ENCODE measurements at regions not wholly inside any gene's neighbourhood (a gene's known extent, or its start where the extent isn't known, plus 50 kb on each side); places are given as distances from the start of the nearest gene placed in this dataset.

DNA sequence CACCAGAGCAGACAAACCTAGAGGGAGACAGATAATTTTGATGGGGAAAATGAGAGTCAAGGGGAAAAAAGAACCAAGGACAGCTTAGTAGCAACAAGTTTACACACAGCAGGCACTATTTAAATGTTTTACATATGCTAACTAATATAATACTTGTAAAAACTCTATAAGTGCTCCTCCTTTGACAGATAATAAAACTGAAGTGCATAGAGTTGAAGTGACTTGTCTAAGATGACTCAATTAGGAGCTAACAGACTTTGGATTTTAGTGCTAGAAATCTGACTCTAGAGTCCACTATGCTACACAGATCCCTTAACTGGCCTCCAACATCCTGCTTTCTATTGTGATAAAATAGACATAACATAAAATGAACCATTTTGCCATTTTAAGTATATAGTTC lies 506.9 kb downstream of the SATB2 start:
- H3K36me3 Mint-ChIP-seq (ENCODE audit: low read depth): no peaks in the 10 kb centered on the region
- no peak overlapping the region for H3K4me3 Mint-ChIP-seq
- no peaks in the 10 kb centered on the region for H3K4me1 Mint-ChIP-seq (ENCODE audit: low read depth)
- peaks cover 5% of the 10 kb centered on the region for H3K9me3 Mint-ChIP-seq
- no peaks in the 10 kb centered on the region for H3K27me3 Mint-ChIP-seq
- DNase-seq: no peak
- H3K27ac Mint-ChIP-seq: no peak overlapping the region

DNA sequence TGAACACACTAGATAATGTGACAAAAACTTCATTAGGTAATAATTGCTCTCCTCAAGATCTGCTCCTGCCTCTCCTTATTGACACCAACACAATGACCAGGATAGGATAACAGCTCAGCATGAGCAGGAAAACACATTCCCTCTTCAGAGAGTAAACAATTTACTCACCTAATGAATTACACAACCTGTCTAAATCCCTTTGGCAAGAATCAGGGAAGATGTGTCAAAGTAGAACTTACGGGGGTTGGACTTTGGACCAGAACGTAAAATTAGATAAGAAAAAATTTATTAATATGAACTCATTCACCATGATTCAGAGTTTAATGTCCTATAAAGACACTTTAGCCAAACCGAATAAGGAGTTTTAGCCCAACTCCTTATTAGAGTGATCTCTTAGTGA lies 512.2 kb downstream of the SATB2 start:
- Mint-ChIP-seq H3K9me3 (peaks cover 5% of the 10 kb centered on the region), H3K27ac (no peak overlapping the region), H3K27me3 (no peaks in the 10 kb centered on the region), H3K4me1 (ENCODE audit: low read depth) (no peaks in the 10 kb centered on the region), H3K4me3 (no peak overlapping the region), H3K36me3 (ENCODE audit: low read depth) (no peaks in the 10 kb centered on the region)
- no peak for DNase-seq

DNA sequence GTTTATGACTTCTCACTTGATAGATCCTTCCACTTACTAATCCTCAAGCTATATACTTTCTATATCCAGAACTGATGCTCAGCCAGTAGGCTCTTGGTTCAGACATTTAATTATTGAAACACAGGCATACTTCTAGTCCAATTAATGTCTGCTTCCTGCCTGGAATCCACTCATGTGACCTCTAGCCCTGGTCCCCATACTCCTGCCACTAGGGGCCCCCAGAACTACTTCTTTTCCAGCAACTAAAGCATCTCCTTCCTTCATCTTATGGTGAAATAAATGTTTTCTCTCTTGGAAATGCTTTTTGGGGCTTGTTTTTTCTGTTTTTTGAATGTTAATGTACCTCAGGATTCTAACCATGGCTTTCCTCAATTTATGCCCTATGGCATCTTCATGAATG lies 527.6 kb downstream of the SATB2 start:
- H3K4me3 Mint-ChIP-seq: no peak overlapping the region
- no peaks in the 10 kb centered on the region for H3K4me1 Mint-ChIP-seq (ENCODE audit: low read depth)
- H3K27me3 Mint-ChIP-seq: no peaks in the 10 kb centered on the region
- no peak for DNase-seq
- no peak overlapping the region for H3K27ac Mint-ChIP-seq
- peaks cover 2% of the 10 kb centered on the region for H3K9me3 Mint-ChIP-seq
- H3K36me3 Mint-ChIP-seq (ENCODE audit: low read depth): no peaks in the 10 kb centered on the region

DNA sequence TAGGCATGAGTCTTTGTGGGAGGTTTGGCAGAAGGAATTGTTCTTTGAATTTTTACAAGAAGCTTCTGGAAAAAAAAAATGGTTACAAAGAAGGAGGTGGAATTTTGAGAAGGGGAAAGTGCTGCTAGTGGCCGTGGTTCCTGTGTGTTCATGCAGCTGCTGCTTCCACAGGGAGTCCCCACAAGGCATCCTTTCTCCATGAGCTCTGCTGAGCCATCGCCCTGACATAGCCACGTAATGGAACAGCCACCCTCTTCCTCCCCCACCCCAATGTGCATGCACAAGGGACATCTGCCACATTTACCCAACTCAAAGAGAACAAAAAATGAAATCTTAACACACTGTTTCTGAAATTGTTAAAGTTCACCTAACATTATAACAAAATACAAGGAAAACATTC lies 529.7 kb downstream of the SATB2 start:
- Mint-ChIP-seq H3K4me3 (no peak overlapping the region), H3K4me1 (ENCODE audit: low read depth) (no peaks in the 10 kb centered on the region), H3K9me3 (no peaks in the 10 kb centered on the region), H3K27me3 (no peaks in the 10 kb centered on the region), H3K36me3 (ENCODE audit: low read depth) (no peaks in the 10 kb centered on the region), H3K27ac (no peak overlapping the region)
- no peak for DNase-seq

DNA sequence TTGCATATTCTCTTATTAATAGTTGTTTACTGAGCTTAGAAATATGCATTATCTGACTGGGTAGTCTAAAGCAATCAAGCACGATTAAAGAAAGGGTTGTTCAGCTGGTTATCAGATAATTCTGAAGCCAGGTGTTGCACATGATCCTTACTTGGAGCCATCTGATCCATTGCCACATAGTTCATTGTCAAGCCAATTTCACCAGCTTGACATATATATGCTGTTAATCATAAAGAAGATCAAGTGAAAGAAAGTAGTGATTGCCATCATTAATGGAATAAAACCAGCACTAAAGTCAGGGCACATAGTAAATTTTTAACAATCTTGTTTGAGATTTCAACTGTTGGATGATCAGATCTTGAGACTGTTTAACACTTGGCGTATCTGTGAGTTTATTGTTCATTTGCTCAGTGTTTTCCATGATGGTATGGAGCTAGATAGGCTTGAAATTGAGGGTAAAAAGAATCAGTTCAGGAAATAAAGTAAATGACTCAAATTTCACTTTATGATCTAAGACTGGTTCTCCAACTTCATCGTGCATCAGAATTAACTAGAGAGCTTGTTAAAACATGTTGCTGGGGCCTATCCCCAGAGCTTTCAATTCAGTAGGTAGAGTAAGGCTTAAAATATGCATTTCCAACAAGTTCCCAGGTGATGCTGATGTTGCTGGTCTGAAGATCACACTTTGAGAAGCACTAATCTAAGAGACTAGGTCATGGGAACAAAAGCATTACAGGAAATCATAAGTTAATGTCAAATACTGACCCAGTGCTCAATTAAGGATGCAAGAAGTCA lies 539.6 kb downstream of the SATB2 start:
- no peak for DNase-seq
- Mint-ChIP-seq H3K9me3 (peaks cover 2% of the 10 kb centered on the region), H3K36me3 (ENCODE audit: low read depth) (no peaks in the 10 kb centered on the region), H3K4me1 (ENCODE audit: low read depth) (no peaks in the 10 kb centered on the region), H3K4me3 (no peak overlapping the region), H3K27me3 (no peaks in the 10 kb centered on the region), H3K27ac (no peak overlapping the region)

DNA sequence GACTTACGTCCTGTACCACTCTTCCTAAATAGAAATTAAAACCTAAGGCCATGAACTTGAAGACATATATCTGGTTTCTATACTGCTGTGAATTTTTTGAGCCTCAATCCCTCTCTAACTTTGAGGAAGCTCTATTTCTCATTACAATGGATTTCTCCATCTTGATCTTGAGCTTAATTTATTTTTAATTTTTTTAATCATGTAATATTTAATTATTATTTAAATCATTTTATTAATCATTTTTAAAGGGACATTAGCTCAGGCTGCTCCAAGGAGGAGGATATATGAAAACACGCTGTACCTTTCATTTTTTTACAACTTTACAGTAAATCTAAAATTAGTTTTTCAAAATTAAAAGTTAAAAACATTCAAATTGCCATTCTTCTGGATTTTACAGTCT lies 540.5 kb downstream of the SATB2 start:
- no peaks in the 10 kb centered on the region for H3K4me1 Mint-ChIP-seq (ENCODE audit: low read depth)
- H3K4me3 Mint-ChIP-seq: no peak overlapping the region
- no peak for DNase-seq
- no peaks in the 10 kb centered on the region for H3K36me3 Mint-ChIP-seq (ENCODE audit: low read depth)
- H3K27me3 Mint-ChIP-seq: no peaks in the 10 kb centered on the region
- no peak overlapping the region for H3K27ac Mint-ChIP-seq
- peaks cover 2% of the 10 kb centered on the region for H3K9me3 Mint-ChIP-seq

DNA sequence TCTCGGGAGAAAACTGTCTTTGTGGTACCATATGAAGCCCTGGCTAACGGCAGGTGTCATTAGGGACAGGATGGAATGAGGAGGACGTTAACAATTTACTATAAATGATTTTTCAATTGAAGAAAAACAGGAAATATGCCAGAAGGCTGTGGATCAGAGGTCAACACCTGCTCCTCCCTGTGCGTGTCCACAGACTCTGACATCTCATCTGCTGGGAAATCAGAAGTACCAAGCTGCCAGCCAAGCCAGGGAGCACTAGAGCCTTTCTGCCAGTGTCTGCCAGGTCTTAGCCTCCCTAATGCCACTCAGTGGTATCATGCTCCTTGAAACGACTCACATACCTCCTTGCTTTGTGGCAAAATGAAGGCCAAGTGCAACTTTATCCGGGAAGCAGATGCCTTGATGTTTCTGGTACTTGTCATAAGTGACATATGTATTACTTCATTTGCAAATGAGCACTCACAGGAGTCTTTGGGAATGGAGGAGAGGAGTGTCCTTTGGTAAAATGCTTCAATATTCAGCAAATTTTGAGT lies 541.1 kb downstream of the SATB2 start:
- H3K27ac Mint-ChIP-seq: no peak overlapping the region
- no peak for DNase-seq
- peaks cover 2% of the 10 kb centered on the region for H3K9me3 Mint-ChIP-seq
- H3K4me1 Mint-ChIP-seq (ENCODE audit: low read depth): no peaks in the 10 kb centered on the region
- no peaks in the 10 kb centered on the region for H3K27me3 Mint-ChIP-seq
- no peak overlapping the region for H3K4me3 Mint-ChIP-seq
- no peaks in the 10 kb centered on the region for H3K36me3 Mint-ChIP-seq (ENCODE audit: low read depth)

DNA sequence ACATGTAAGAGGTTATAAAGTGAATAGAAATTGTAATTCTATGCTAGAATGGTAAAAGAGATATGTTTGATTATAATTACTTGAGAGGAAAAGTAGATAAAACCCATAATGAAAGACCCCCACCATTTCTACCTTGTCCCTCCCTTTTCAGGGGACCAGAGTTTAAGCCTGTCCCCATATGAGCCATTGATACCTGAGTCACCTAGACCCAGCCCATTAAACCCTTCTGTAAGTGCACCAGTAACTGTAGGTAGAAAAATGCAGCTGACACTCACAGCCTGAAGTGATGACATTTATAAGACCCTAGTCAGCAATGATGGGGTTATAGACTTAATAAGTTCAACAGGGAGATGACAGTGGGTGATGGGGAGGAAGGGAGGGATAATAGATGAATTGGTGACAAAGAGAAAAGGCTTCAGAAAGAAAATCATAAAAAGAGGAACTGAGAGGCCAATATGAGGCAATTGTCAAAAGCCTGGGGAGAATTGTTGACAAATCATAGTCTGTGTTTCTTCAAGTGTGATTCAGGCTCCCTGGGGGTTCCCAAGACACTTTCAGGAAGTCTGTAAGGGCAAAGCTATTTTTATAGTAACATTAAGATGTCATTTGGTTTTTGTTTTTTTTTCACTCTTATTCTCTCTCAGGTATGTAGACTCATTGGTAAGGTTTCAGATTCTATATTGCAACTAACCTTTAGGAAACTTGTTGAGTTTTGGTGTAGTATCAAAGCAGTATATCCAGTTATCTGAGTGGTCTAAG lies 544.2 kb downstream of the SATB2 start:
- H3K9me3 Mint-ChIP-seq: no peaks in the 10 kb centered on the region
- H3K4me1 Mint-ChIP-seq (ENCODE audit: low read depth): no peaks in the 10 kb centered on the region
- no peaks in the 10 kb centered on the region for H3K36me3 Mint-ChIP-seq (ENCODE audit: low read depth)
- H3K27ac Mint-ChIP-seq: no peak overlapping the region
- no peak overlapping the region for H3K4me3 Mint-ChIP-seq
- no peaks in the 10 kb centered on the region for H3K27me3 Mint-ChIP-seq
- no peak for DNase-seq

DNA sequence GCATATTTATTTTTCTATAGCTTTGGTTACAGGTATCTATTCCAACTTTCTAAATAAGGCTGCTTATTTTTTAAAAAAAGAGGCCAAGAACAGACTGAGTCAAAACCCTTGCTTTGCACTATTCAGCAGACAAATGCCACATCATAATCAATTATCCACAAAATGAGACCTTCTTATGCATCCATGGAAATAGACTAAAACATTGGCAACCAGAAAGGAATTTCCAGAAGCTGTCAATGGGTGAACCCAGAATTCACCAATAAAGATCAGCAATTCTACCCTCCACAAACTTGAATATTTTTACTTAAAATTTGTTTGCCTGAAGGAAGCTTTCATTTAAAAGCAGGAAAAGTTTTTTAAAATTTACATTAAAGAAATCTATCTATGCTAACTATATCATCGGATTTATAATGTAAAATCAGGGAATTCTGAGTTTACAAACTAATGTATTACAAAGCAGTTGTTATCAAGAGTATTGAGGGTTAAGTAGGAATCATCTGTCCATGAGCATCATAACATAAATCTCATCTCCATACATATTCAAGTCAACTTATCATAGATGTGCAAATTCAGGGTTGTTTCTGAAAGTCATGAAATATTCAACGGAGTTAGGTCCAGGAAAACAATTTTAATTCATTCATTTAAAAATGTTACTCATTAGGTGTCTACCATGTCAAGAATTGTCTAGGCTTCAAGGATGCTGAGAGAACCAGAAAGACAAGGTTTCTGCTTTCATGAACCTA lies 548.0 kb downstream of the SATB2 start:
- no peaks in the 10 kb centered on the region for H3K27me3 Mint-ChIP-seq
- H3K4me1 Mint-ChIP-seq (ENCODE audit: low read depth): no peaks in the 10 kb centered on the region
- H3K4me3 Mint-ChIP-seq: no peak overlapping the region
- DNase-seq: no peak
- peaks cover 3% of the 10 kb centered on the region for H3K9me3 Mint-ChIP-seq
- H3K27ac Mint-ChIP-seq: no peak overlapping the region
- H3K36me3 Mint-ChIP-seq (ENCODE audit: low read depth): no peaks in the 10 kb centered on the region

DNA sequence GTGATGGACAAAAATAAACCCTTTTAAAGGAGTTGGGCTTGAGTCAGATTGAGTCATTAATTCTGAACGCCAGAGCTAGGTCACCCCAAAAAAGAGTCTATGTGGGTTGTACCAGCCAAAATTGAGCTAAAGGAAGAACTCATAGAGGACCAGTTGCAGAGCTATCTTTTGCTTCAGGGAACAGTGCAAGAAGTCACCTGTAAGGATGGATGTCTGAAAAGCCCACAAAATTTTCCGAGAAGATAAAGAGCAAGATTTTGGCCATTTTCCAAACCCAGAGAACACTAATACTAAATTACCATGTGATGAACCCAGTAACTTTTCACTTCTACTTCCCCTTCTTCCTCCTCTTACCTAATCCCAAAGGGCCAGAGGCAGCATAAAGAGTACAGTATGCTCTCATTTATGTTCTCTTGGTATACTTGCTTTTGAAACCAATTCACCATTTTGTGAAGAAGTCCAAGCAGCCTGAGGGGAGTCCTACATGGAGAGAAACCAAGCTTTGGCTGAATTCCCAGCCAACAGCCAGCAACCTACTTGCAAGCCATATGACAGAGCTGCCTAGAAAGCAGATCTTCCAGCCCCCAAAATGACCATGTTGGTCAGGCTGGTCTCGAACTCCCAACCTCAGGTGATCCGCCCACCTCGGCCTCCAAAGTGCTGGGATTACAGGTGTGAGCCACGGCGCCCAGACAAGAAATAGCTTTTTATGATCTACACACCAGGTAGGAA lies 551.7 kb downstream of the SATB2 start:
- Mint-ChIP-seq H3K4me1 (ENCODE audit: low read depth) (no peaks in the 10 kb centered on the region), H3K27me3 (no peaks in the 10 kb centered on the region), H3K4me3 (no peak overlapping the region), H3K27ac (no peak overlapping the region), H3K9me3 (peaks cover 3% of the 10 kb centered on the region), H3K36me3 (ENCODE audit: low read depth) (no peaks in the 10 kb centered on the region)
- no peak for DNase-seq

DNA sequence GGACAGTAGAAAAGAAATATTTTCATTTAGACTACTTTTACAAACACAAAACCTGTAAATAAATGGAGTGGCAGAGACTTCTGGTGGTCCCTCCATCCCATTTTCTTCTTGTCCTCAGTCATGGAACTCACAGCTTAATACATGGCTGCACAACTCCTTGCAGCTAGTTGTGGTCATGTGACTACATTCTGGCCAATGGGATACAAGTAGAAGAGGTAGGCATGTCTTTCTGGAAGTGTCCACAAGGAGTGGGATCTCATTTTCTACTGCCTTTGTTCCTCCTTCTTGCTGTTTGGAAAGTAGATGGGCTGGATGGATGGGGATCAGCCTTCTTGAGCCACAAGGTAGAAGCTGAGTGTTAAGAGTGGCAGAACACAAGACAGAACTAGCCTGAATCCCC lies 555.8 kb downstream of the SATB2 start:
- no peak for DNase-seq
- H3K27ac Mint-ChIP-seq: no peak overlapping the region
- no peak overlapping the region for H3K4me3 Mint-ChIP-seq
- no peaks in the 10 kb centered on the region for H3K27me3 Mint-ChIP-seq
- H3K4me1 Mint-ChIP-seq (ENCODE audit: low read depth): no peaks in the 10 kb centered on the region
- no peaks in the 10 kb centered on the region for H3K36me3 Mint-ChIP-seq (ENCODE audit: low read depth)
- peaks cover 11% of the 10 kb centered on the region for H3K9me3 Mint-ChIP-seq

DNA sequence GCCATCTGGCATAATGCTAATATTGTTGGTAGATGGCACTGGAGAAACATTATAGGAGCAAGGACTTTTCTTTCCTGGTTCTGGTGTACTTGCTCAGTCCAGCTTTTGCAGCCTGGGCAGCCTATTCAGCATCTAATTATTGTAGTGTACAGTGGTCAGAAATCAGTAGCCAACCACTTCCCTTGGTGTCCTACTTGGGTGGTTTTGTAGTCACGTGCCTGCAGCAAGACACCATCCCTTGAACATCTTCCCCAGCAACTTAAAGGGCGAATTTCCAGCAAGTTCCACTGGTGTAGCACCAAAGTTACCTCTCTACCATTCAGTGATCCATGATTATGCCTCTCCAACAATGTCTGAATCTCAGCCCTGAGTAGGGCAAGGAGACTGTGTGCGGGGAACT lies 557.6 kb downstream of the SATB2 start:
- no peaks in the 10 kb centered on the region for H3K36me3 Mint-ChIP-seq (ENCODE audit: low read depth)
- H3K4me3 Mint-ChIP-seq: no peak overlapping the region
- DNase-seq: no peak
- H3K27me3 Mint-ChIP-seq: no peaks in the 10 kb centered on the region
- H3K4me1 Mint-ChIP-seq (ENCODE audit: low read depth): no peaks in the 10 kb centered on the region
- peaks cover 9% of the 10 kb centered on the region for H3K9me3 Mint-ChIP-seq
- no peak overlapping the region for H3K27ac Mint-ChIP-seq

DNA sequence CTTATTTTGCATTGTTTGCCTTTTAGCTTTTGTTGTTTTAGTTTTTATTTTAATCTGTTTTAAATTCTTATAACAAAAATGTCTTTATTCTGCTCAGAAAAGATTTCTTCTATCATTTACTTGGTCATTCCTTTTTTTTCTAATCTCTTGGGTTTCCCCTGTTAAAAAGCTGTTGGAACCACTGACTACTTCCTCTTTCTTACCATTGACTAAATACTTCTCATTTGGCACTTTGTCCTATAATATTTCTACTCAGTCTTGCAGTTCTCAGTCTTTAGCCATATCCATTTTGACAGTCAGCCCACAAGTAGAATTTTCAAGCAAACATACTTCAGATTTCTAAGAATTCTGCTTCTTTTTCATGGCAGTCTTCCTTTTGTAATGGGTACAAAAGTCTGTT lies 567.2 kb downstream of the SATB2 start:
- no peak overlapping the region for H3K27ac Mint-ChIP-seq
- H3K36me3 Mint-ChIP-seq (ENCODE audit: low read depth): no peaks in the 10 kb centered on the region
- no peaks in the 10 kb centered on the region for H3K27me3 Mint-ChIP-seq
- H3K4me3 Mint-ChIP-seq: no peak overlapping the region
- H3K4me1 Mint-ChIP-seq (ENCODE audit: low read depth): no peaks in the 10 kb centered on the region
- DNase-seq: no peak
- H3K9me3 Mint-ChIP-seq: peaks cover 8% of the 10 kb centered on the region

DNA sequence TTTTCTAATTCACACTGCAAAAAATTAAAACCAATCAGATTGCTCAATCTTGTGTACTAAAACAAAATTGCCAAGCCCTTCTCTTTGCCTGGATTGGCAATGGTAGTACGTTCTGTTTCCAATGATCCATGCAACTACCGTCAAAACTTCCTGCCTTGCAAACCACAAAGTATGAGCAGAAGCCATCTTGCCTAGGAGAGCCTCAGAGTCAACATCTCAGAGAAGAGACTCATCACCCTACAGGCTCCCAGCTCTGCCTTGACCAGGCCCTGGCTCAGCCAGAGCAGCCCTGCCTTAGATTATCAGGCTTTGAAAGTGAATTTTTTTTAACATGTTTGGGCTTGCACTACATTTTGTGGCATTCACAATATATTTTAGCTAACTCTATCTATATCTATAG lies 574.1 kb downstream of the SATB2 start:
- H3K36me3 Mint-ChIP-seq (ENCODE audit: low read depth): no peaks in the 10 kb centered on the region
- DNase-seq: no peak
- no peaks in the 10 kb centered on the region for H3K27me3 Mint-ChIP-seq

More for the DNA sequence above, 574.1 kb downstream of the SATB2 start:
- no peaks in the 10 kb centered on the region for H3K4me1 Mint-ChIP-seq (ENCODE audit: low read depth)
- no peak overlapping the region for H3K4me3 Mint-ChIP-seq
- no peak overlapping the region for H3K27ac Mint-ChIP-seq
- no peaks in the 10 kb centered on the region for H3K9me3 Mint-ChIP-seq
